COR-L47 (cell line): ENCODE measurements at regions not wholly inside any gene's neighbourhood (a gene's known extent, or its start where the extent isn't known, plus 50 kb on each side); places are given as distances from the start of the nearest gene placed in this dataset.
"Not testable (repeated sequence)": the region's sequence is repeated elsewhere in the genome, so short reads cannot be mapped to it uniquely, and the experiment has no call there.

Source experiments
- DNase-seq: peaks from one replicate; lab custom pipeline; 2025; lab: John Stamatoyannopoulos, UW

DNA sequence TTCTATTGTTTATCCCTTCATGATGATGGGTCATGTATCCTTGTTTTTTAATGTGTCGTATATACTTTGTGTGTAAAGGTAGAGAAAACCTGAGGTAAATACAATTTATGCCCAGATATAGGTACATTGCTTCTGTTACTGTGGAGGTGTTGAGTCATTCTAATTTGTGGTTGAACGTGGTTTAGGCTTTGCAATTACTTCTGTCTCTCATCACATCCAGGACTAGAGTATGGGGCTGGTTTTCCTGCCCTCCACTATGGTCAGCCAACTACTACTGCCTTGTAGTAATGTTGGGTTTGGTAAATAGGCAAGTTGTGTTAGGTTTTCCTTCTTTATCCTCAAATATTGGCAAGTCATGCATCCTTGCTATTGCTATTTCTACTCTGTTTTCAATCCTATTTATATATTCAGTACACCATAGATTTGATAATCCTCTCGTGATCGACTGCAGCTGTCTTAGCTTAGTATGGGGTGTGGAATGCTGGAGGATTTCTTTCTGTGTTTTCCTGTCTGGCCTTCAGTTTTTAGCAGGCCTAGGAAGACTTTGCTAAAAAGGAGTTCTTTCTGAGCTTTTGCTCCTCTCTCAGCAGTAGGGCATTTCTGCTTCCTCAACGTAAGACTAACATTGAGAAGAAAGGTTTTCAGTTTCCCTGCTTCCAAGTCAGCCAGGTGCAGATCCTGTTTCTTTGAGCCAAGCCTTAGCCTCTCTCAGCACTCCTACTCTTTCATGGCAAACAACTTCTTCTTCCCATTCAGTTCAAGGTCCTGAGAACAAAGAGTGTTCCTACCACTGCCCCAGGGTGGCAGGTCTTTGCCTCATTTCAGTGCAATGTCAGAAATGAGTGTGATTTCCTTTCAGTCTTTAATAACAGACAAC is 844.4 kb upstream of the CDH18 start:
- no peak for DNase-seq

- DNase-seq, result not testable (repeated sequence)
Measured at GRCh38 chr5:20825951-20826350, 838.0 kb upstream of the CDH18 start.

GRCh38 chr5:20797216-20797615 is 809.2 kb upstream of the CDH18 start:
- not testable (repeated sequence) for DNase-seq

- DNase-seq, result not testable (repeated sequence)
Measured at GRCh38 chr5:20784755-20785154, 796.8 kb upstream of the CDH18 start.

- not testable (repeated sequence) for DNase-seq
Measured at GRCh38 chr5:20783484-20783883, 795.5 kb upstream of the CDH18 start.

- not testable (repeated sequence) for DNase-seq
Measured at GRCh38 chr5:20771338-20771737, 783.3 kb upstream of the CDH18 start.

DNA sequence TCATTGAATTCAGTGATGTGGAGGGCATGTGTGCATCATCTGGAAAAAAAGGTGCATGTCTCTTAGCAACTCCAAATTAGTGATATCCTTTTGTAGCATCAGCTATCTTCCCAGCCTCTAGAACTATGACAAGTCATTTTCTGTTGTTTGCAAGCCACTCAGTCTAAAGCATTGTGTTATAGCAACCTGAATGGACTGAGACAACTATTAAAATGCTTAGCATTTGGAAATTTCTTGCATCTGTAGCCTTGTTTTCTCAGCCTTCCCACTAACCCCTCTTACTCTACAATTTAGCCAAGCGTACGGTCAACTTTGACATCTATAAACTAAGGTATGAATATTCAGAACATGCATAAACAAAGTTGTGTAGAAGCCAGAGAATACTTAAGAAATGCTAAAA is 777.1 kb upstream of the CDH18 start:
- DNase-seq, result not testable (repeated sequence)

GRCh38 chr5:20759459-20759858 is 771.5 kb upstream of the CDH18 start:
- DNase-seq, result not testable (repeated sequence)

DNA sequence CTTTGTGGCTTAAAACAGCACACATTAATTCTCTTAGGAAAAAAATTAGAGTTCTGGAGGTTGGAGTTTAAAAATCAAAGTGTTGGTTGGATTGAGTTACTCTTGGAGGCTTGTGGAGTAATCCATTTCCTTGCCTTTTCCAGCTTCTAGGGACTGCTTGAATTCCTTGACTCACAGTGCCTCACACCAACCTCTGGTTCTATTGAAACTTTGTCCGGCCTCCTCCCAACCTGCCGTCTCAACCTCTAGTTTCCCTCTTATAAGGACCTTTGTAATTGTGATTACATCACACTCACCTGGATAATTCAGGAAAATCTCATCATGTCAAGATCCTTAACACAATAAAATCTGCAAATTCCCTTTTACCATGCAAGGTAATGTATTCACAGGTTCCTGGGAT is 764.2 kb upstream of the CDH18 start:
- not testable (repeated sequence) for DNase-seq

GRCh38 chr5:20735715-20736114 is 747.7 kb upstream of the CDH18 start:
- not testable (repeated sequence) for DNase-seq

DNA sequence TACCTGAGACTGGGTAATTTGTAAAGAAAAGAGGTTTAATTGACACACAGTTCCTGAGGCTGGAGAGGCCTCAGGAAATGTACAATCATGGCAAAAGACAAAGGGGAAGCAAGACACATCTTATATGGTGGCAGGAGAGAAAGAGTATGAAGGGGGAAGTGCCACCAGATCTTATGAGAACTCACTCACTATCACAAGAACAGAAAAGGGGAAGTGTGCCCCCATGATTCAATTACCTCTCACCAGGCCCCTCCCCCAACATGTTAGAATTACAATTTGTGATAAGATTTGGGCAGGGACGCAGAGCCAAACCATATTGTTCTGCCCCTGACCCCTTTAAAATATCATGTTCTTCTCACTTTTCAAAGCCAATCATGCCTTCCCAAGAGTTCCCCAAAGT is 744.2 kb upstream of the CDH18 start:
- DNase-seq, result not testable (repeated sequence)

GRCh38 chr5:20721286-20721685 is 733.3 kb upstream of the CDH18 start:
- not testable (repeated sequence) for DNase-seq

DNA sequence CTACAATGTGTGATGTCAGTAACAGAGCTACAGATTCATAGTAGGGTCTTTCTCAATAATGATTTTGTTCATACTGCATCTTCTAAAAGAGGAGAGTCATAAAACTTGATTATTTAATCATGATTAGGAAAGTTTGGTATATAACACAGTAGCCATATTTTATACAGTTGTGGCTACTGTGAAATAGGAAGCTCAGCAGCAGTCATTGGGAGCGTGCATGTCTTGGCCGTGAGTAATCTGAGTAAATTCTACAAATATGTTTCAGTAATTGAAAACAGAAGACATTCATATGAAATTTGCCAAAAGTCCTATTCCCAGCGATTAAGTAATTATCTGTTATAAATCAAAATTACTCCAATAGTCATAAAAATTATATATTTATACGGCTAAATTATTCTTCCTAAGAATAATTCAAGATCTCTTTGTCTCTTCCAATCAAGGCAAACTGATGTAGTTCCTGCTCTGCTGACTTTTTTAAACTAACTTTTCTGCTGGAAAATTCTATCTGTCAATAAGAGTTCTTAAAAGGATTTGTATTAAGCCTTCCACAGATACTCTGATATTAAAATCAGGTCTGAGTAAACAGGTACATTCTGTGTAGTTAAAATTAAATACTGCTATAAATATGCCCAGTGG is 723.6 kb upstream of the CDH18 start:
- DNase-seq, result not testable (repeated sequence)

DNA sequence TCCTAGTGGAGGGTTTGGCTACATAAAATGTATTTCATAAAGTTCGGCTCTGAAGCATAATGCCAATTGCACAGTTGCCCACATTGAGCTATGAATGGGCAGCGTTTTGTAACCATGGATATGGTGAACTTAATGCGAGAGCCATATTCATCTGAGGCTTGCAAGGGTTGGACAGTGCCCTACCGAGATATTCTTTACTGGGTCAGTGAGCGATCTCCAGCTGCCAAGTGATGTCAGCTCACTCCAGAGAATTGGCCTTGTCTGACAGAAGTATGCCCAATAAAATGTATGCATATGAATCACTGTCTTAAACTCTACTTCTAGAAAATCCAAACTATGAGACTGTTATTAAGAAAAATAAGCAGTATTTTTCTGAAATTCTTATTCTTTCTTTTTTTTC is 719.6 kb upstream of the CDH18 start:
- not testable (repeated sequence) for DNase-seq

- DNase-seq, result no peak
Measured at GRCh38 chr5:20694121-20694520, 706.1 kb upstream of the CDH18 start.

DNA sequence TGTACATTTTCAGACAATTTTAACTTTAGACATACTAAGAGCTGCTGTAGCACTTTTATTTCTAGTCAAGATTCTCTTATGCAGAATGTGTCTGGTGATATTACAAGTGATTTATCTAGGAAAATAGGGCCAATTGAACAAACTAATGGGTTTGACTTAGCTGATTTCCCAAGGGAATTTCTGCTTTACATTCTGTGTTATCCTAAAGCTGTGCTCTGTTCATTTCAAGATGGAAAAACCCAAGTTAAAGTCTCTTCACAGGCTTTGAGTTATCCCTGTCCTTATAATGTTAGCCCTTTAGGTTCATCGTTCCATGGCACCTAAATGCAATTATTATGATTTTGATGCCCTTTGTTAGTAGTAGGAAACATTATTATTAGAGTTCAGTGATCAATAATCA is 704.9 kb upstream of the CDH18 start:
- no peak for DNase-seq

DNA sequence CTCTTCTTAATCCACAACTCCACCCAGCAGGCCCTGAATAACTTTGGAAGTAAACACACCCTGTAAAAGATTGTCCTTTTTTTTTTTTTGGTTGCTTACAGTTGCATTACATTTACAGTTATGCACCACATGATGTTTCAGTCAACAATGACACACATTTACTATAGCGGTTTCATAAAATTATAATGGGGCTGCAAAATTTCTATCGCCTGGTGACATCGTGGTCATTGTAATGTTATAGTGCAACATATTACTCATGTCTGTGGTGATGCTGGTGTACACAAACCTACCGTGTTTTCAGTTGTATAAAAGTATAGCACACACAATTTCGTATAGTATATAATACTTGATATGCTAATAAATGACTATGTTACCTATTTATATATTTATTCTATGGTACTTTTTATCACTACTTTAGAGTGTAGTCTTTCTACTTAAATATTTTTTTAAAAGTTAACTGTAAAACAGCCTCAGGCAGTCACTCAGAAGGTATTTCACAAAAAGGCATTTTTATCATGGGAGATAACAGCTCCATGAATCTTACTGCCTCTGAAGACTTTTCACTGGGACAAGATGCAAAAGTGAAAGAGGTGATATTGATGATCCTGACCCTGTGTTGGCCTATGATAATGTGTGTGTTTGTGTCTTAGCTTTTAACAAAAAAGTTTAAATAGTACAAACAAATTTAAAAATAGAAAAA is 695.4 kb upstream of the CDH18 start:
- DNase-seq, result no peak

DNA sequence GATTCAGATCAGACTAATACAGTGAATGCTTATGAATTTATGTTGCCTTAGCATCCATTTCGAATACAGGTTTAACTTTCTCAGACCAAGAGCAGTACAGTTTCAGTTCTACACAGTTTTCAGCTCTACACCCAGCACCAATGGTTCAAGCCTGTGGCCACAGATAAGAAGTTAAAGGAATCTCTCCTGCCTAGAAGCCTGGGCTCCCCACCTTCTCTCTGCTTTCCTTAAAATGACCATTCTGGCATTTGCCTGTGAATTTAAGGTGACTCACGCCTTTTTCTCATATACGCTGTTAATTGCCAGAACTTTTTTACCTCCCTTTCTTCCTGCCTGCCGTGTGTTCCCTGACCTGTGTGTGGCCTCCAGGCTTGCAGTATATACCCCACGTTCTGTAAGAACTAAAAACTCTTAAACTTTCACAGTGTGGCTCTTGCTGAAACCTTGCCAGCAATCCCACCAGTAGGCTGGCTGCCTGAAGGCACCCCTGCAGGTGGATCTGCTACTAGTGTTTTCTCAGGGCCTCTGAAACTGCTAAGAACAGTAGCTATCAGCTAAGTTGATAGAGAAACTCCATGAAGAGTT is 692.8 kb upstream of the CDH18 start:
- no peak for DNase-seq

- DNase-seq, result no peak
Measured at GRCh38 chr5:20678814-20679298, 690.9 kb upstream of the CDH18 start.

GRCh38 chr5:20678386-20678785 is 690.4 kb upstream of the CDH18 start:
- DNase-seq, result no peak

GRCh38 chr5:20660588-20660987 is 672.6 kb upstream of the CDH18 start:
- DNase-seq, result no peak

DNA sequence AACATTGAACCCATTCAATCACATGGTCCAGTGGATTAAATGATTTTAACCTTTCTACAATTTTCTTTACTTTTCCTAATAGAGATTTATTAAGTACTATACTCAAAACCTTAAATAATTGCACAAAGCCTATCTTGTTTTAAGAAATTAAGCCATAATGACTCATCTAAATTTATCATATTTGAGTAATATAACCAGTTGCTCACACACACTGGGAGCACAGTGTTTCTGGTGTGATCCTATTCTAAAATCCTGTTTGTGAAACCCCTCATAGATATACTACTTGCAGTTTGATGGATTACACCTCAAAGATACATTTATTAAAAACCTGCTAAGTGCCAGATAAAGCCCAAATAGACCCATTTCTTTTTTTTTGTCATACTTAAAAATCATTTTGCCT is 668.3 kb upstream of the CDH18 start:
- DNase-seq, result no peak
